Stimulated activated naive CD8-positive, alpha-beta T cell treated with anti-CD3 and anti-CD28 coated beads, Interleukin-15, Interleukin-2, amounts not matched to agents 100 U/mL and 50 U/mL, for 24 hours (primary cell): ENCODE measurements at regions not wholly inside any gene's neighbourhood (a gene's known extent, or its start where the extent isn't known, plus 50 kb on each side); places are given as distances from the start of the nearest gene placed in this dataset.
"Not testable (repeated sequence)": the region's sequence is repeated elsewhere in the genome, so short reads cannot be mapped to it uniquely, and the experiment has no call there.

ENCODE experiments used
- ATAC-seq: fragments of 150-1000 bp; cut with Tn5 transposase; one replicate; pipeline ENCODE4 v1.10.0; 2021
- DNase-seq: peaks from one replicate; pipeline ENCODE4 v3.0.0; 2021

GRCh38 chr20:7792150-7792869 lies 147.9 kb downstream of the HAO1 start:
- DNase-seq = no peak
- ATAC-seq = no peak

- no peak for DNase-seq
- ATAC-seq = no peak
These were observed 142.1 kb downstream of the HAO1 start for GRCh38 chr20:7798176-7798575.

GRCh38 chr20:7799862-7800261 lies 140.4 kb downstream of the HAO1 start:
- no peak for DNase-seq
- ATAC-seq = no peak

GRCh38 chr20:7803411-7804151 lies 136.7 kb downstream of the HAO1 start:
- DNase-seq, ATAC-seq: not testable (repeated sequence)

- ATAC-seq = no peak
- no peak for DNase-seq
These were observed 133.4 kb downstream of the HAO1 start for GRCh38 chr20:7806831-7807230.

GRCh38 chr20:7817286-7817685 lies 123.0 kb downstream of the HAO1 start:
- ATAC-seq = no peak
- DNase-seq = no peak

GRCh38 chr20:7818477-7818876 lies 121.8 kb downstream of the HAO1 start:
- DNase-seq (no peak), ATAC-seq (no peak)

- ATAC-seq = no peak
- no peak for DNase-seq
These were observed 119.4 kb downstream of the HAO1 start for GRCh38 chr20:7820897-7821296.

GRCh38 chr20:7822772-7823171 lies 117.5 kb downstream of the HAO1 start:
- no peak for ATAC-seq

GRCh38 chr20:7828437-7828836 lies 111.8 kb downstream of the HAO1 start:
- DNase-seq (no peak), ATAC-seq (no peak)

More at GRCh38 chr20:7822772-7823171, 117.5 kb downstream of the HAO1 start:
- no peak for DNase-seq

GRCh38 chr20:7829031-7829430 lies 111.2 kb downstream of the HAO1 start:
- no peak for ATAC-seq
- no peak for DNase-seq

- DNase-seq (no peak), ATAC-seq (no peak)
These were observed 110.5 kb downstream of the HAO1 start for GRCh38 chr20:7829776-7830175.
